Islet of Langerhans (tissue), 1 donor: ENCODE measurements at regions not wholly inside any gene's neighbourhood (a gene's known extent, or its start where the extent isn't known, plus 50 kb on each side); places are given as distances from the start of the nearest gene placed in this dataset.
"Not testable (repeated sequence)": the region's sequence is repeated elsewhere in the genome, so short reads cannot be mapped to it uniquely, and the experiment has no call there.

Experiments used
- FAIRE-seq: peaks from one replicate; lab custom pipeline; 2011; peaks lifted over from hg19 to GRCh38; lab: Jason Lieb, UNC

DNA sequence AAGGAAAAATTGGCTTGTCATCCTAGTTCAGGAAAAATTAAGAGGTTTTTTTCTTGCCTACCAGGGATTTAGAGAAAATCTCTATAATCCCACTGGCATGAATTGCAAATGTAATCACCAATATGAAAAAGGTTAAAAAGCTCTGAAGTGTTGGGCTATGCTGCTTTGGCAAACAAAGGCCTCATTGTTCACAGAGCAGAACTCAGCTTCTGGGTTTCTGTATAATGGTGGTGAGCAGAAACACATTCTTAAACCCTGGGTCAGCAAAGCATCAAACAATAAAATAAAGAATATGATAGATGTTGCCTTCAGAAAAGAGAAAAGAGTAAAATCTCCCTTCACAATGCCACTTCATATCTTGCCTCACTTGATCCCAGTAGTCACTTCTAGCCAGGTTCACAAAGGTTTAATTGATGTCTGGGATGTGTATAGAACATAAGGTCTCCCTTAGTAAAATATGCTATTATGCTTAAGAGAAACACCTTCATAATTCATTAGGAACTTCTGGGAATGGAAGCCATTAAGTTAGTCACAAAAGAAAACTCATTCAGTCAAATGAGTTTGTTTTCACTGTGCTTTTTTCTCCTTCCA, 1255.5 kb upstream of the PHF14 start:
- FAIRE-seq = no peak

GRCh38 chr7:9719303-9719702, 1254.4 kb upstream of the PHF14 start:
- FAIRE-seq = no peak

- no peak for FAIRE-seq
Observed at GRCh38 chr7:9719721-9720120, 1254.0 kb upstream of the PHF14 start.

DNA sequence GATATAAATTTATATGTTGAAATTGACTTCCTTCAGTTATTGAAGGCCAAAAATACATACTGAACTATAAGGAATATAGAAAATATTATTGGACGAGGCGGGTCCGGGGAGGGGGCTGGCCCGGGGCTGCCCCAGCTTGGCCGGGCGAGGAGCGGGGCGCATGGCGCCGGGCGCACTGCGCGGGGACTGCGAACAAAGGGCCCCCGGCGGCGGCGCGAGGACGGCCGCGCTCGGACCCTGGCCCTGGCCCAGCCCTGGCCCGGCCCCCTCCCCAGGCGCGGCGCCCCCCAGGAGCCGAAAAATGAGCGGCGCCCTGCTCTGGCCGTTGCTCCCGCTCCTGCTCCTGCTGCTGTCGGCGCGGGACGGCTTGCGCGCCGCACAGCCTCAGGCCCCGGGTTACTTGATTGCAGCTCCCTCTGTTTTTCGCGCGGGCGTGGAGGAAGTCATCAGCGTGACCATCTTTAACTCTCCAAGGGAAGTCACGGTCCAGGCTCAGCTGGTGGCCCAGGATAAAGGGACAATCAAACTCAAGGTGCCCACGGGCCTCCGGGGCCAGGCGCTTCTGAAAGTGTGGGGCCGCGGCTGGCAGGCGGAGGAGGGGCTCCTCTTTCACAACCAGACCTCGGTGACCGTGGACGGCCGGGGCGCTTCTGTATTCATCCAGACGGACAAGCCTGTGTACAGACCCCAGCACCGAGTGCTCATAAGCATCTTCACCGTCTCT, 1247.6 kb upstream of the PHF14 start:
- FAIRE-seq = not testable (repeated sequence)

DNA sequence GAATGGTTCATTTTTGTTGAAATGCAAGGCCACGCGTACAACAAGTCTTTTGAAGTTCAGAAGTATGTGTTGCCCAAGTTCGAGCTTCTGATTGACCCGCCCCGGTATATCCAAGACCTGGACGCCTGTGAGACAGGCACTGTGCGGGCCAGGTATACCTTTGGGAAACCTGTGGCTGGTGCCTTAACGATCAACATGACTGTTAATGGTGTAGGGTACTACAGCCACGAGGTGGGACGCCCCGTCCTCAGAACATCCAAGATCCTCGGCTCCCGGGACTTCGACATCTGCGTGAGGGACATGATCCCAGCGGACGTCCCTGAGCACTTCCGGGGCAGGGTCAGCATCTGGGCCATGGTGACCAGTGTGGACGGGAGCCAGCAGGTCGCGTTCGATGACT, 1246.9 kb upstream of the PHF14 start:
- FAIRE-seq = not testable (repeated sequence)

DNA sequence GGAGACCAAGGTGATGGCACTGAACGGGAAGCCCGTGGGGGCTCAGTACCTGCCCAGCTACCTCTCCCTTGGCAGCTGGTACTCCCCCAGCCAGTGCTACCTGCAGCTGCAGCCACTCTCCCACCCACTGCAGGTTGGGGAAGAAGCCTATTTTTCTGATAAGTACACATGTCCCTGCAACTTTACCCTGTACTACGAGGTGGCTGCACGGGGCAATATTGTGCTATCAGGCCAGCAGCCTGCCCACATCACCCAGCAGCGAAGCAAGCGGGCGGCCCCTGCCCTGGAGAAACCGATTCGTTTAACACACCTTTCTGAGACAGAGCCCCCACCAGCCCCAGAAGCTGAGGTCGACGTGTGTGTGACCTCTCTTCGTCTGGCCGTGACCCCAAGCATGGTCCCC, 1246.2 kb upstream of the PHF14 start:
- FAIRE-seq = not testable (repeated sequence)

DNA sequence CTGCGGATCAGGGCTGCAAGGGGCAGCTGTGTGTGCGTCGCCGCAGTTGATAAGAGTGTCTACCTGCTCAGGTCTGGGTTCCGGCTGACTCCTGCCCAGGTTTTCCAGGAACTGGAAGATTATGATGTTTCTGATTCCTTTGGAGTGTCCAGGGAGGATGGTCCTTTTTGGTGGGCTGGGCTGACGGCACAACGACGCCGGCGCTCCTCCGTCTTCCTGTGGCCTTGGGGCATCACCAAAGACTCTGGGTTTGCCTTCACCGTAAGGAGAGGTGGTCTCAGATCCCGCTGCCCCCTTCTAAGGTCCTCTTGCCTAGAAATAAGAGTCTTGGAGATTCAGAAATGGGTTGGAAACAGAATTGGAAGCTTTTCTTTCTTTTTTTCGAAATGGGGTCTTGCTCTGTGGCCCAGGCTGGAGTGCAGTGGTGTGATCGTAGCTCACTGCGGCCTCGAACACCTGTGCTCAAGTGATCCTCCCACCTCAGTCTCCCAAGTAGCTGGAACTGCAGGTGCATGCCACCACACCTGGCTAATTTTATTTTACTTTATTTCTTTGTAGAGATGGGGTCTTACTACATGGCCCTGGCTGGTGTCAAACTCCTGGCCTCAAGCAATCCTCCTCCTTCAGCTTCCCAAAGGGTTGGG, 1245.5 kb upstream of the PHF14 start:
- FAIRE-seq = not testable (repeated sequence)

DNA sequence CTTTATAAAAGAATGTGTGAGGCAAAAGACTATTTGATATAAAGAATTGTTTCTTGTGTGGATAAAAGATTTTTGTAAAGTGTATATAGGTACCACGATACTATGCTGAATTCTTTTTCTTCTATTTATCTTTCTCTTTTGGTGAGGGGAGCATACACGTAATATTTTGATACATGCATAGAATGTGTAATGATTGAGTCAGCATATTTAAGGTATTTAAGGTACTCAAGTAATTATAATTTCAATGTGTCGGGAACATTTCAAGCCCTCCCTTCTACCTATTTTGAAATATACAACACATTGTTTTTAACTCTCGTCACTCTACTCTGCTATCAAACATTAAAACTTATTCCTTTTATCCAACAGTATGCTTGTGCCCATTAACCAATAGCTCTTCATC, 1221.6 kb upstream of the PHF14 start:
- no peak for FAIRE-seq

DNA sequence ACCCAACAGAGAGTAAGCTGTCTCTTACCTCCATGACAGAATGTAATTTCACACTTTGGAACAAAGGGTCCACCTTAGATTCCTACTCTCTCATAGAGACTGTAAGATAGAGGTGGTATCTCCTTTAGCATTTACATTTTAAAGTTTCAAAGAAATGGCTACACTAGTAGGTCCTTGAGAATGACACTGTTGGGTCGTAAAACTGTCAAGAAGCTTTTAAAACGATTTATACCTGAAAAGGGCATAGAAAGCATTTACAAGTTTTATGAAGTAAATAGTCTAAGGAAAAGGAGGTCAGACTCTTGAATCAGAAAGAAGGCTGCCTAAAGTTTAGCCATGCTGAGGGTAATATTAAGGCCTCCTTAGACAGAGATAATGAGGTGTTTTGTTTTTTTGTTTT, 1212.4 kb upstream of the PHF14 start:
- FAIRE-seq = peak; percentile 24

- FAIRE-seq = no peak
Observed at GRCh38 chr7:9776900-9777299, 1196.8 kb upstream of the PHF14 start.

GRCh38 chr7:9778367-9778766, 1195.3 kb upstream of the PHF14 start:
- FAIRE-seq = no peak

- FAIRE-seq = no peak
Observed at GRCh38 chr7:9781710-9782109, 1192.0 kb upstream of the PHF14 start.

DNA sequence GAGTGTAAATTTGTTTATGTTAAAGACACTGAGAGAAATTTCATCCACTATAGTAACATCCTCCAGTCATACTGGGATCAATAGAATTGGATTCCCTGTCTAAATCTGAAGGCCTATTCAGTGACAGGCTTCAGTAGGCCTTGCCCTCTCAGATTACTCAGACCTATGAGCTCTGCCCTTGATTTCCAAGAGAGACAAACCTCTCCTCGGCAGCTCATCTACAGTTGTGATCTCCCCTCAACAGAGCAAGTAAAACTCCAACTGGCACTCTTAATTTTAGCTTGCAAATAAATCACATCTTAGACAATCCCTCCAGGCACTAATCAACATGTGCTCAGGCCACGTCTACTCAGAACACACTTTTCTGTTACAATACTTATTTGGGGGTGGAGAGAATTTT, 1191.4 kb upstream of the PHF14 start:
- no peak for FAIRE-seq

- FAIRE-seq = no peak
Observed at GRCh38 chr7:9785211-9785610, 1188.5 kb upstream of the PHF14 start.

GRCh38 chr7:9796241-9796640, 1177.4 kb upstream of the PHF14 start:
- no peak for FAIRE-seq

GRCh38 chr7:9822458-9823290, 1151.0 kb upstream of the PHF14 start:
- FAIRE-seq = no peak

- FAIRE-seq = no peak
Observed at GRCh38 chr7:9835199-9835598, 1138.5 kb upstream of the PHF14 start.

DNA sequence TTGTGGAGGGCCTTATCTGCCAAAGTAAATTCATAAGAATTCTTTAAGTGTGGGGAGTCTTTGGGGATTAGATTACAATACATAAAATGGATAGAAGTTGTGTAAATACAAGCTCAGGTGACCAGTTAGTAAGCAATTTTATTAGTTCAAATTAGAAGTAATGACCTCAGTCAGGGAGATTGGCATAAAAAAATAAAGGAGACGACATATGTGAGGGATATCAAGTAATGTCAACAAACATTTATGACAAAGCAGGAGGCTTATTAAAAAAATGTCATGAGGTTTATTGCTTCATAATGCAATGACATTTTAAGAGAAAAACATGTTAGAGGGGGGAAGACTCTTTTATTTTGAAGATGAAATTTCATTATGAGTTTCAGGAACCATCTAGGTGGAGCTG, 1137.0 kb upstream of the PHF14 start:
- no peak for FAIRE-seq

DNA sequence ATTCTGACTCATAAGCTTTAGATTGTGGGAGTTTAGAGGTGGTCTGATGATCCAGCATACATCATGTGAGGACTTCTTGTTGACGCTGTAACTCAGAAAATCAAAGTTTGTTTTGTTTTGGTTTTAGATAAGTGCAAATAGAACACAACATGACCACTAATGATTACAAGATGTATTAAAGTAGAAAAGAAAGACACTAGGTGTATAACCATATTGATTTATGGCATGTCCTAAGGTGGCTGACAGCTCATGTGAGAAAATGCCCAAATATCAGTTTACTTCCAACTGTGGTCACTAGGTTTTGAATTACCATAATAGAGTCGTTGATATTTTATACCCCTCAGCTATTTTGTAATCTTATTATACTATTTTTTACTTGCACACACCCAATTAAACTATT, 1131.4 kb upstream of the PHF14 start:
- FAIRE-seq = no peak

DNA sequence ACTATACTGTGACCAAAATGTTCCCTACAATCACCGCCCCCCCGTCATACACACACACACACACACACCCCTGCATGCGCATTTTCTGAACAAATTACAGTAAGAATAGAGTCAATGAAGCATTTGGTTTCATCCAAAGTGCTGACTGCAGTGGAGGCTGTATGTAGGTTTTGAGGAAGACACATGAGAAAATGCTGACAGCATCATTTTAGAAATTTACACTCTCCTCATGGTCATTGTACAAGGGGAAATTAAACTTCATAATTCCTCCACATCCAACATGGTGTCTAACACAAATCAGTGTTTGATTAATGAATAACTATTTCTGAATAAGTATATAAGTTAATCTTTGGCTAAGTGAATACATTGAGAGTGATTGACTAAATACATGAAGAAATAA, 1126.8 kb upstream of the PHF14 start:
- no peak for FAIRE-seq

GRCh38 chr7:9854605-9855004, 1119.1 kb upstream of the PHF14 start:
- no peak for FAIRE-seq

- FAIRE-seq = no peak
Observed at GRCh38 chr7:9856668-9857067, 1117.0 kb upstream of the PHF14 start.

- FAIRE-seq = no peak
Observed at GRCh38 chr7:9863545-9863944, 1110.1 kb upstream of the PHF14 start.
